ENCODE measurements at regions not wholly inside any gene's neighbourhood (a gene's known extent, or its start where the extent isn't known, plus 50 kb on each side); places are given as distances from the start of the nearest gene placed in this dataset.

- Histone ChIP-seq H3K4me3 (no peak overlapping the region), H4K20me1 (ENCODE audit: low read depth) (no peaks in the 10 kb centered on the region), H3K36me3 (no peaks in the 10 kb centered on the region), H3F3A (ENCODE audit: low read depth) (no peaks in the 10 kb centered on the region), H3K79me2 (ENCODE audit: low read depth) (no peaks in the 10 kb centered on the region), H2AFZ (replicated peaks) (peak overlapping the region; percentile 56), H3K27ac (no peak overlapping the region), H3K4me1 (peaks cover 9% of the 10 kb centered on the region), H3K4me2 (no peak overlapping the region), H3K9ac (no peak overlapping the region), H3K27me3 (no peaks in the 10 kb centered on the region), H3K9me3 (ENCODE audit: low read depth) (no peaks in the 10 kb centered on the region)
- Mint-ChIP-seq H3K4me1 (peaks cover 27% of the 10 kb centered on the region), H3K27me3 (ENCODE audit: insufficient read depth, low read depth) (peaks cover 5% of the 10 kb centered on the region), H3K27ac (peak overlapping the region; percentile 94), H3K4me3 (no peak overlapping the region), H3K9me3 (peaks cover 9% of the 10 kb centered on the region), H3K36me3 (no peaks in the 10 kb centered on the region)
- TF ChIP-seq EZH2 (IDR thresholded peaks at IDR 0.05) (no peak), CTCF (IDR thresholded peaks at IDR 0.05) (no peak), EZH2phosphoT487 (IDR thresholded peaks at IDR 0.05) (no peak)
- no peak for DNase-seq (ENCODE audit: low spot score)
Observed at GRCh38 chr10:64036321-64036930, 515.2 kb downstream of the REEP3 start.

- Histone ChIP-seq H3K36me3 (no peaks in the 10 kb centered on the region), H4K20me1 (ENCODE audit: low read depth) (no peaks in the 10 kb centered on the region), H3K9ac (no peak overlapping the region), H3K4me2 (no peak overlapping the region), H3K9me3 (ENCODE audit: low read depth) (no peaks in the 10 kb centered on the region), H3K79me2 (ENCODE audit: low read depth) (no peaks in the 10 kb centered on the region), H3F3A (ENCODE audit: low read depth) (no peaks in the 10 kb centered on the region), H2AFZ (replicated peaks) (peak overlapping the region; percentile 56), H3K27me3 (no peaks in the 10 kb centered on the region), H3K4me3 (no peak overlapping the region), H3K27ac (no peak overlapping the region), H3K4me1 (peaks cover 9% of the 10 kb centered on the region)
- Mint-ChIP-seq H3K9me3 (peaks cover 9% of the 10 kb centered on the region), H3K4me1 (peaks cover 27% of the 10 kb centered on the region), H3K4me3 (no peak overlapping the region), H3K27ac (no peak overlapping the region), H3K27me3 (ENCODE audit: insufficient read depth, low read depth) (peaks cover 6% of the 10 kb centered on the region), H3K36me3 (no peaks in the 10 kb centered on the region)
- DNase-seq (ENCODE audit: low spot score), result no peak
- TF ChIP-seq CTCF (IDR thresholded peaks at IDR 0.05) (no peak), EZH2phosphoT487 (IDR thresholded peaks at IDR 0.05) (no peak), EZH2 (IDR thresholded peaks at IDR 0.05) (no peak)
Observed at GRCh38 chr10:64037071-64037661, 516.0 kb downstream of the REEP3 start.

- no peak overlapping the region for H3K4me2 ChIP-seq
- Mint-ChIP-seq H3K4me1 (peaks cover 26% of the 10 kb centered on the region), H3K27me3 (ENCODE audit: insufficient read depth, low read depth) (peaks cover 9% of the 10 kb centered on the region), H3K36me3 (no peaks in the 10 kb centered on the region), H3K4me3 (no peak overlapping the region), H3K27ac (no peak overlapping the region), H3K9me3 (peaks cover 8% of the 10 kb centered on the region)
- H4K20me1 ChIP-seq (ENCODE audit: low read depth), result no peaks in the 10 kb centered on the region
- no peaks in the 10 kb centered on the region for H3K36me3 ChIP-seq
- no peaks in the 10 kb centered on the region for H3K79me2 ChIP-seq (ENCODE audit: low read depth)
- TF ChIP-seq EZH2phosphoT487 (IDR thresholded peaks at IDR 0.05), result no peak
- TF ChIP-seq EZH2 (IDR thresholded peaks at IDR 0.05), result no peak
- TF ChIP-seq CTCF (IDR thresholded peaks at IDR 0.05), result no peak
- H3K9me3 ChIP-seq (ENCODE audit: low read depth), result no peaks in the 10 kb centered on the region
- H3K4me1 ChIP-seq, result peaks cover 9% of the 10 kb centered on the region
- DNase-seq (ENCODE audit: low spot score), result no peak
- no peak overlapping the region for H3K9ac ChIP-seq
- no peaks in the 10 kb centered on the region for H3F3A ChIP-seq (ENCODE audit: low read depth)
- H3K27me3 ChIP-seq, result no peaks in the 10 kb centered on the region
- no peak overlapping the region for H3K27ac ChIP-seq
- no peak overlapping the region for H3K4me3 ChIP-seq
- no peak overlapping the region for H2AFZ ChIP-seq (replicated peaks)
Observed at GRCh38 chr10:64038107-64038506, 516.9 kb downstream of the REEP3 start.

Data from neural progenitor cell (in vitro differentiated cells).